H1 (cell line): ENCODE measurements at regions not wholly inside any gene's neighbourhood (a gene's known extent, or its start where the extent isn't known, plus 50 kb on each side); places are given as distances from the start of the nearest gene placed in this dataset.

Experiments
- CTBP2 ChIP-seq: IDR thresholded peaks from 2 replicates; pipeline ENCODE4 v1.7.0; 2011; ENCODE audit warnings: borderline replicate concordance, mild to moderate bottlenecking, moderate library complexity, mixed read lengths, low read length; ENCODE audit not compliant: insufficient read depth, insufficient read length
- KDM1A ChIP-seq: fragments of 200-600, 300-600 bp; sonication (generic); IDR thresholded peaks from 2 replicates; pipeline ENCODE4 v1.7.1; 2016; ENCODE audit warnings: mild to moderate bottlenecking, low read length, borderline replicate concordance
- RAD21 ChIP-seq, 2 experiments: IDR thresholded peaks in 1 of 2; conservative IDR thresholded peaks in 1 of 2; 2 replicates each; pipeline ENCODE4 v1.6.1; 2011; ENCODE audit warnings: low read depth in 2 of 2, low read length in 2 of 2, improper control_type of control experiment in 1 of 2, inconsistent platforms in 1 of 2, mild to moderate bottlenecking in 1 of 2, moderate library complexity in 1 of 2
- RBBP5 ChIP-seq: IDR thresholded peaks from 2 replicates; pipeline ENCODE4 v1.7.1; 2012; ENCODE audit warnings: low read depth, mild to moderate bottlenecking, inconsistent platforms, low read length, moderate library complexity, borderline replicate concordance

GRCh38 chr3:162192340-162193029, 695.9 kb downstream of the OTOL1 start (continued):
- TF ChIP-seq CTBP2 (no peak), RAD21 (IDR thresholded peaks at IDR 0.05 in 1 of 2, conservative IDR thresholded peaks at IDR 0.05 in 1 of 2; ENCODE audit: low read depth in 2 of 2, low read length in 2 of 2) (no peak), RBBP5 (no peak), KDM1A (no peak)
- TF ChIP-seq, all 59 proteins: peak for 0
